ENCODE measurements at regions not wholly inside any gene's neighbourhood (a gene's known extent, or its start where the extent isn't known, plus 50 kb on each side); places are given as distances from the start of the nearest gene placed in this dataset.

GRCh38 chr5:66281294-66281693 lies 137.2 kb downstream of the SREK1 start:
- TF ChIP-seq CTCF (IDR thresholded peaks at IDR 0.05) (no peak), POLR2AphosphoS5 (IDR thresholded peaks at IDR 0.05) (no peak)

All from suprapubic skin (tissue), 3 donors.